KMS-11 (cell line): ENCODE measurements at regions not wholly inside any gene's neighbourhood (a gene's known extent, or its start where the extent isn't known, plus 50 kb on each side); places are given as distances from the start of the nearest gene placed in this dataset.

Source experiments
- H2AFZ ChIP-seq: fragments of 200-600 bp; sonication (generic); 2 replicates; pipeline ENCODE4 v1.6.1; 2016; ENCODE audit warnings: antibody characterized with exemption, mixed run types, low read depth
- H3K27ac ChIP-seq: fragments of 200-600 bp; sonication (generic); 2 replicates; pipeline ENCODE4 v1.6.1; 2016; ENCODE audit warnings: mild to moderate bottlenecking, mixed run types
- H3K27me3 ChIP-seq: fragments of 200-600 bp; sonication (generic); 2 replicates; pipeline ENCODE4 v1.6.1; 2017; ENCODE audit warnings: mild to moderate bottlenecking, low read depth, mixed run types, moderate library complexity; ENCODE audit not compliant: insufficient read depth
- H3K36me3 ChIP-seq: fragments of 200-600 bp; sonication (generic); 2 replicates; pipeline ENCODE4 v1.6.1; 2017; ENCODE audit warnings: mild to moderate bottlenecking, mixed run types; ENCODE audit not compliant: insufficient read depth
- H3K4me1 ChIP-seq: fragments of 200-600 bp; sonication (generic); 2 replicates; pipeline ENCODE4 v1.6.1; 2016; ENCODE audit warnings: mild to moderate bottlenecking, low read depth, mixed run types; ENCODE audit not compliant: poor library complexity, severe bottlenecking
- H3K4me2 ChIP-seq: fragments of 200-600 bp; sonication (generic); 2 replicates; pipeline ENCODE4 v1.7.0; 2016; ENCODE audit warnings: mild to moderate bottlenecking, mixed run types
- H3K4me3 ChIP-seq: fragments of 200-600 bp; sonication (generic); IDR thresholded peaks from 2 replicates; pipeline ENCODE4 v1.6.1; 2017; ENCODE audit warnings: low read depth, low read length, mixed read lengths; ENCODE audit not compliant: insufficient read depth
- H3K79me2 ChIP-seq: fragments of 200-600 bp; sonication (generic); 2 replicates; pipeline ENCODE4 v1.6.1; 2016; ENCODE audit warnings: low read depth, mixed run types; ENCODE audit not compliant: insufficient read depth
- H3K9ac ChIP-seq: fragments of 200-600 bp; sonication (generic); 2 replicates; pipeline ENCODE4 v1.6.1; 2016; ENCODE audit warnings: mild to moderate bottlenecking, mixed run types
- H4K20me1 ChIP-seq: fragments of 200-600 bp; sonication (generic); 2 replicates; pipeline ENCODE4 v1.6.1; 2016; ENCODE audit warnings: mild to moderate bottlenecking, mixed run types; ENCODE audit not compliant: insufficient read depth
- CTCF ChIP-seq: fragments of 200-600 bp; sonication (generic); conservative IDR thresholded peaks from 2 replicates; pipeline ENCODE4 v1.6.1; 2017; ENCODE audit warnings: low read depth, mild to moderate bottlenecking, antibody characterized with exemption, low read length, moderate library complexity, mixed read lengths

GRCh38 chr10:78545756-78546155, 512.1 kb downstream of the RPS24 start:
- H2AFZ ChIP-seq, result no peak overlapping the region
- H3K27ac ChIP-seq, result no peak overlapping the region
- no peak overlapping the region for H3K4me3 ChIP-seq
- H3K4me2 ChIP-seq, result no peak overlapping the region
- H3K9ac ChIP-seq, result no peak overlapping the region
- no peaks in the 10 kb centered on the region for H3K36me3 ChIP-seq
- TF ChIP-seq CTCF, result no peak
- H4K20me1 ChIP-seq, result no peaks in the 10 kb centered on the region
- H3K27me3 ChIP-seq, result no peaks in the 10 kb centered on the region
- no peaks in the 10 kb centered on the region for H3K4me1 ChIP-seq
- H3K79me2 ChIP-seq, result no peaks in the 10 kb centered on the region

- H3K4me3 ChIP-seq, result no peak overlapping the region
- no peak overlapping the region for H3K27ac ChIP-seq
- no peaks in the 10 kb centered on the region for H3K27me3 ChIP-seq
- H2AFZ ChIP-seq, result no peak overlapping the region
- H3K4me1 ChIP-seq, result no peaks in the 10 kb centered on the region
- no peaks in the 10 kb centered on the region for H3K79me2 ChIP-seq
- TF ChIP-seq CTCF, result no peak
- H3K4me2 ChIP-seq, result no peak overlapping the region
- no peaks in the 10 kb centered on the region for H4K20me1 ChIP-seq
- no peak overlapping the region for H3K9ac ChIP-seq
- H3K36me3 ChIP-seq, result no peaks in the 10 kb centered on the region
These were observed 513.7 kb downstream of the RPS24 start for GRCh38 chr10:78547397-78547796.

- Histone ChIP-seq H3K27me3 (no peaks in the 10 kb centered on the region), H3K4me3 (no peak overlapping the region), H3K4me2 (no peak overlapping the region), H3K27ac (no peak overlapping the region), H3K9ac (no peak overlapping the region), H4K20me1 (no peaks in the 10 kb centered on the region), H3K4me1 (no peaks in the 10 kb centered on the region), H3K79me2 (no peaks in the 10 kb centered on the region), H3K36me3 (no peaks in the 10 kb centered on the region), H2AFZ (no peak overlapping the region)
- no peak for TF ChIP-seq CTCF
These were observed 514.2 kb downstream of the RPS24 start for GRCh38 chr10:78547905-78548304.

- Histone ChIP-seq H3K27ac (no peak overlapping the region), H3K27me3 (no peaks in the 10 kb centered on the region)
- TF ChIP-seq CTCF, result no peak
These were observed 514.7 kb downstream of the RPS24 start for GRCh38 chr10:78548369-78548768.

More at GRCh38 chr10:78548369-78548768, 514.7 kb downstream of the RPS24 start:
- Histone ChIP-seq H3K4me2 (no peak overlapping the region), H3K79me2 (no peaks in the 10 kb centered on the region), H3K4me3 (no peak overlapping the region), H2AFZ (no peak overlapping the region), H3K36me3 (no peaks in the 10 kb centered on the region), H3K9ac (no peak overlapping the region), H3K4me1 (no peaks in the 10 kb centered on the region), H4K20me1 (no peaks in the 10 kb centered on the region)
